Ascending aorta (tissue), 2 donors: ENCODE measurements at regions not wholly inside any gene's neighbourhood (a gene's known extent, or its start where the extent isn't known, plus 50 kb on each side); places are given as distances from the start of the nearest gene placed in this dataset.

Experiments
- DNase-seq, 2 donors: peaks; one replicate each; pipeline ENCODE4 v3.0.0-alpha.2; 2019; ENCODE audit warnings: low spot score in 2 of 2
- H3K27ac ChIP-seq, 2 donors: fragments of 200-600 bp; sonication (generic); one replicate each; pipeline ENCODE4 v1.5.1; 2016 to 2017; ENCODE audit warnings: mild to moderate bottlenecking in 1 of 2
- H3K27me3 ChIP-seq: fragments of 200-600 bp; sonication (generic); one replicate; pipeline ENCODE4 v1.5.1; 2017
- H3K36me3 ChIP-seq, 2 donors: fragments of 200-600 bp; sonication (generic); one replicate each; pipeline ENCODE4 v1.5.1; 2016
- H3K4me1 ChIP-seq, 2 donors: fragments of 200-600 bp; sonication (generic); one replicate each; pipeline ENCODE4 v1.5.1; 2016 to 2017; ENCODE audit warnings: mild to moderate bottlenecking in 1 of 2
- H3K4me3 ChIP-seq, 2 donors: fragments of 200-600 bp; sonication (generic); one replicate each; pipeline ENCODE4 v1.5.1; 2016 to 2017; ENCODE audit warnings: mild to moderate bottlenecking in 1 of 2
- H3K9me3 ChIP-seq, 2 donors: fragments of 200-600 bp; sonication (generic); one replicate each; pipeline ENCODE4 v1.5.1; 2016
- CTCF ChIP-seq, 3 experiments: fragments of 200-600 bp in 2 of 3; fragments of 450-650 bp in 1 of 3; sonication (generic) in 2 of 3; IDR thresholded peaks; one replicate each; pipeline ENCODE4 v1.5.1; 2016 to 2019; ENCODE audit warnings: antibody characterized with exemption in 3 of 3, mild to moderate bottlenecking in 1 of 3, moderate library complexity in 1 of 3
- intact Hi-C: fragments of 100-400 bp; cut with DNase I; formaldehyde crosslinking; loops from one replicate; pipeline ENCODE4 v1.15.1; 2023

GRCh38 chr5:178780581-178781498, 50.4 kb upstream of the ZNF354A start:
- intact Hi-C loops: no loop called here
- no peak for DNase-seq
- H3K27ac ChIP-seq: no peak overlapping the region
- H3K4me3 ChIP-seq: no peak overlapping the region
- no peaks in the 10 kb centered on the region for H3K4me1 ChIP-seq
- no peaks in the 10 kb centered on the region for H3K36me3 ChIP-seq
- TF ChIP-seq CTCF (IDR thresholded peaks at IDR 0.05): no peak
- no peaks in the 10 kb centered on the region for H3K9me3 ChIP-seq
- H3K27me3 ChIP-seq: no peaks in the 10 kb centered on the region
